HCT116 (cell line): ENCODE measurements at regions not wholly inside any gene's neighbourhood (a gene's known extent, or its start where the extent isn't known, plus 50 kb on each side); places are given as distances from the start of the nearest gene placed in this dataset.

Source experiments
- ATAC-seq: fragments of 200-7000 bp; cut with Tn5 transposase; 2 replicates; pipeline ENCODE4 v1.9.1; 2020; ENCODE audit warnings: mild to moderate bottlenecking, moderate library complexity
- BruUV-seq: library from RNA; stranded (reverse); fragments of 400-500 nt; replicated peaks from 2 replicates; lab custom pipeline; 2021; lab: Mats Ljungman, UMichigan
- CTCF ChIA-PET: fragments of 300-600 bp; sonication (Branson Sonifier 250); formaldehyde crosslinking; loops from one replicate; lab custom pipeline; 2021; ENCODE audit warnings: antibody characterized with exemption; lab: Charles Lee
- POLR2A ChIA-PET: fragments of 300-600, 350-600 bp; sonication (Branson Sonifier 250); formaldehyde crosslinking; loops from one replicate; lab custom pipeline; 2021; ENCODE audit warnings: antibody characterized with exemption; lab: Charles Lee
- RAD21 ChIA-PET, 2 experiments: fragments of 300-600 bp; sonication (Branson Sonifier 250); formaldehyde crosslinking; loops; one replicate each; lab custom pipeline; 2023; ENCODE audit warnings: low total read pairs in 2 of 2; ENCODE audit not compliant: uncharacterized antibody in 2 of 2, unreplicated experiment in 2 of 2, low non-redundant PET in 1 of 2; lab: Charles Lee
- DNase-seq: peaks from one replicate; pipeline ENCODE4 v3.0.0-alpha.2; 2010; ENCODE audit warnings: low read depth, low spot score
- H2AFZ ChIP-seq: fragments of 200-600 bp; shearing (Covaris generic), sonication (generic); 2 replicates; pipeline ENCODE4 v1.6.1; 2017; ENCODE audit warnings: low read depth, mixed run types, mixed read lengths, antibody characterized with exemption, low read length; ENCODE audit not compliant: poor library complexity, severe bottlenecking
- H3K27ac ChIP-seq: 2 replicates; pipeline ENCODE4 v1.5.1; 2012; ENCODE audit warnings: low read depth, low read length
- H3K27me3 ChIP-seq: fragments of 200-600 bp; sonication (generic); 2 replicates; pipeline ENCODE4 v1.6.1; 2016; ENCODE audit warnings: mixed run types, low read length, mixed read lengths; ENCODE audit not compliant: insufficient read depth
- H3K36me3 ChIP-seq, 2 experiments: fragments of 200-500 bp in 1 of 2; fragments of 200-600 bp in 1 of 2; sonication (Bioruptor generic) in 1 of 2; sonication (generic) in 1 of 2; 2 replicates each; pipeline versions ENCODE4 v1.5.1 to v1.6.1; 2014 to 2016; ENCODE audit warnings: low read length in 2 of 2, inconsistent platforms in 1 of 2, mixed read lengths in 1 of 2, mixed run types in 1 of 2; ENCODE audit not compliant: insufficient read depth in 2 of 2, control insufficient read depth in 1 of 2
- H3K4me1 ChIP-seq, 2 experiments: fragments of 200-600 bp in 1 of 2; sonication (generic) in 1 of 2; 2 replicates each; pipeline versions ENCODE4 v1.5.1 to v1.6.1; 2012 to 2017; ENCODE audit warnings: low read length in 2 of 2, inconsistent platforms in 1 of 2, mild to moderate bottlenecking in 1 of 2, mixed read lengths in 1 of 2, mixed run types in 1 of 2, moderate library complexity in 1 of 2; ENCODE audit not compliant: insufficient read depth in 2 of 2, control insufficient read depth in 1 of 2
- H3K4me2 ChIP-seq: fragments of 200-600 bp; sonication (generic); 2 replicates; pipeline ENCODE4 v1.6.1; 2017; ENCODE audit warnings: mixed run types, low read length, mixed read lengths
- H3K4me3 ChIP-seq, 2 experiments: fragments of 200-600 bp in 1 of 2; sonication (generic) in 1 of 2; replicated peaks in 1 of 2; 2 replicates each; pipeline ENCODE4 v1.5.1; 2011 to 2016; ENCODE audit warnings: low read length in 2 of 2, control low read depth in 1 of 2, low read depth in 1 of 2, mild to moderate bottlenecking in 1 of 2, mixed read lengths in 1 of 2, mixed run types in 1 of 2
- H3K79me2 ChIP-seq: fragments of 200-600 bp; sonication (generic); 2 replicates; pipeline ENCODE4 v1.6.1; 2017; ENCODE audit warnings: mild to moderate bottlenecking, mixed run types, low read length, moderate library complexity, mixed read lengths; ENCODE audit not compliant: insufficient read depth
- H3K9ac ChIP-seq: fragments of 200-600 bp; sonication (generic); 2 replicates; pipeline ENCODE4 v1.6.1; 2016; ENCODE audit warnings: low read length, mixed read lengths
- H3K9me2 ChIP-seq: fragments of 200-600 bp; sonication (generic), shearing (Covaris generic); 2 replicates; pipeline ENCODE4 v1.6.1; 2017; ENCODE audit warnings: mixed run types, mild to moderate bottlenecking, moderate library complexity; ENCODE audit not compliant: insufficient read depth
- H3K9me3 ChIP-seq, 2 experiments: fragments of 200-500 bp in 1 of 2; fragments of 200-600 bp in 1 of 2; sonication (Bioruptor generic) in 1 of 2; sonication (generic) in 1 of 2; 2 replicates each; pipeline ENCODE4 v1.6.1; 2014 to 2017; ENCODE audit warnings: low read length in 2 of 2, mixed read lengths in 2 of 2, inconsistent platforms in 1 of 2, low read depth in 1 of 2, mild to moderate bottlenecking in 1 of 2, mixed run types in 1 of 2, moderate library complexity in 1 of 2; ENCODE audit not compliant: control insufficient read depth in 1 of 2, insufficient read depth in 1 of 2
- H4K20me1 ChIP-seq: fragments of 200-600 bp; sonication (generic), shearing (Covaris generic); 2 replicates; pipeline ENCODE4 v1.6.1; 2017; ENCODE audit warnings: mixed run types, mild to moderate bottlenecking, moderate library complexity; ENCODE audit not compliant: insufficient read depth
- ATF3 ChIP-seq: IDR thresholded peaks from 2 replicates; pipeline ENCODE4 v1.6.1; 2012
- CBX3 ChIP-seq: IDR thresholded peaks from 2 replicates; pipeline ENCODE4 v1.6.1; 2012; ENCODE audit warnings: low read depth
- CEBPB ChIP-seq: IDR thresholded peaks from 2 replicates; pipeline ENCODE4 v1.6.1; 2012; ENCODE audit warnings: low read depth
- CTCF ChIP-seq, 3 experiments: fragments of 200-600 bp in 1 of 3; sonication (generic) in 1 of 3; IDR thresholded peaks in 2 of 3; conservative IDR thresholded peaks in 1 of 3; 2 replicates each; pipeline ENCODE4 v1.5.1; 2012 to 2017; ENCODE audit warnings: low read depth in 2 of 3, low read length in 2 of 3, antibody characterized with exemption in 1 of 3, borderline replicate concordance in 1 of 3, control low read depth in 1 of 3, mild to moderate bottlenecking in 1 of 3, mixed read lengths in 1 of 3, mixed run types in 1 of 3, moderate library complexity in 1 of 3; ENCODE audit not compliant: insufficient read depth in 1 of 3
- ELF1 ChIP-seq: IDR thresholded peaks from 2 replicates; pipeline ENCODE4 v1.6.1; 2012; ENCODE audit warnings: low read depth, borderline replicate concordance
- EZH2 ChIP-seq: fragments of 200-600 bp; sonication (generic); IDR thresholded peaks from 2 replicates; pipeline ENCODE4 v1.6.1; 2017; ENCODE audit warnings: antibody characterized with exemption, mixed run types
- JUND ChIP-seq: IDR thresholded peaks from 2 replicates; pipeline ENCODE4 v1.6.1; 2012
- POLR2A ChIP-seq: IDR thresholded peaks from 2 replicates; pipeline ENCODE4 v1.7.0; 2011; ENCODE audit warnings: borderline replicate concordance; ENCODE audit not compliant: insufficient read depth, insufficient read length; ENCODE audit errors: extremely low read depth
- POLR2AphosphoS5 ChIP-seq: IDR thresholded peaks from 2 replicates; pipeline ENCODE4 v1.6.1; 2011; ENCODE audit warnings: mild to moderate bottlenecking, low read depth, low read length, moderate library complexity
- REST ChIP-seq: IDR thresholded peaks from 2 replicates; pipeline ENCODE4 v1.6.1; 2012; ENCODE audit warnings: low read depth
- SP1 ChIP-seq: IDR thresholded peaks from 2 replicates; pipeline ENCODE4 v1.6.1; 2012; ENCODE audit warnings: low read depth
- TCF7L2 ChIP-seq: IDR thresholded peaks from 2 replicates; pipeline ENCODE4 v1.7.0; 2011; ENCODE audit warnings: borderline replicate concordance, inconsistent platforms; ENCODE audit not compliant: insufficient read depth, insufficient read length; ENCODE audit errors: extremely low read depth
- YY1 ChIP-seq: IDR thresholded peaks from 2 replicates; pipeline ENCODE4 v1.6.1; 2011; ENCODE audit warnings: low read length, low read depth, moderate library complexity, mild to moderate bottlenecking; ENCODE audit not compliant: insufficient replicate concordance; ENCODE audit errors: extremely low read depth
- ZFX ChIP-seq: fragments of 450-650 bp; IDR thresholded peaks from 2 replicates; pipeline ENCODE4 v1.6.1; 2017
- intact Hi-C: fragments of 100-400 bp; cut with micrococcal nuclease; formaldehyde crosslinking; loops from 2 replicates; pipeline ENCODE4 v1.10.0; 2022

- no peaks in the 10 kb centered on the region for H3K27me3 ChIP-seq
- CTCF ChIA-PET: no interaction called here
- no peak for ATAC-seq
- no peak overlapping the region for H3K4me3 ChIP-seq
- H3K9ac ChIP-seq: no peak overlapping the region
- no peaks in the 10 kb centered on the region for H3K4me1 ChIP-seq
- H3K4me2 ChIP-seq: no peak overlapping the region
- RAD21 ChIA-PET: no interaction called here
- H3K79me2 ChIP-seq: no peaks in the 10 kb centered on the region
- H3K36me3 ChIP-seq: no peaks in the 10 kb centered on the region
- no TSS peak for BruUV-seq
- H3K9me3 ChIP-seq: peaks cover 10 to 20% of the 10 kb centered on the region in 2 experiments; a peak in 2 of 4 replicates
- no peaks in the 10 kb centered on the region for H3K9me2 ChIP-seq
- H2AFZ ChIP-seq: no peak overlapping the region
- intact Hi-C loops: no loop called here
- no peak for DNase-seq
- no peak overlapping the region for H3K27ac ChIP-seq
- TF ChIP-seq ELF1: no peak
- no peak for TF ChIP-seq CTCF (IDR thresholded peaks at IDR 0.05 in 2 of 3, conservative IDR thresholded peaks at IDR 0.05 in 1 of 3; ENCODE audit: borderline replicate concordance in 1 of 3, insufficient read depth in 1 of 3, low read depth in 2 of 3, low read length in 2 of 3)
- TF ChIP-seq ATF3: no peak
- TF ChIP-seq CEBPB: no peak
- TF ChIP-seq ZFX: no peak
- no peak for TF ChIP-seq POLR2A
- no peak for TF ChIP-seq CBX3
- TF ChIP-seq YY1: no peak
- TF ChIP-seq SP1: no peak
- TF ChIP-seq REST: no peak
- TF ChIP-seq TCF7L2: no peak
- no peak for TF ChIP-seq POLR2AphosphoS5
- TF ChIP-seq JUND: no peak
- TF ChIP-seq EZH2: no peak
- POLR2A ChIA-PET: no interaction called here
- no peaks in the 10 kb centered on the region for H4K20me1 ChIP-seq
Measured at GRCh38 chr5:19406576-19407365, 581.2 kb downstream of the CDH18 start.
